ENCODE measurements at regions not wholly inside any gene's neighbourhood (a gene's known extent, or its start where the extent isn't known, plus 50 kb on each side); places are given as distances from the start of the nearest gene placed in this dataset.

GRCh38 chr4:165666836-165667235, 206.2 kb upstream of the TLL1 start:
- Histone ChIP-seq H3K36me3 (replicated peaks) (no peaks in the 10 kb centered on the region), H3K4me1 (no peaks in the 10 kb centered on the region), H3K27me3 (ENCODE audit: low read depth) (0 out of 2 replicates have a peak, but pooled peaks cover 3% of the 10 kb centered on the region), H3K4me3 (no peak overlapping the region), H3K9me3 (no peaks in the 10 kb centered on the region)
- DNase-seq (ENCODE audit: low spot score in 2 of 2) = no peak
- in situ Hi-C loops (cut with MboI; ENCODE audit: low sequenced_read_pairs) = no loop called here

DNA sequence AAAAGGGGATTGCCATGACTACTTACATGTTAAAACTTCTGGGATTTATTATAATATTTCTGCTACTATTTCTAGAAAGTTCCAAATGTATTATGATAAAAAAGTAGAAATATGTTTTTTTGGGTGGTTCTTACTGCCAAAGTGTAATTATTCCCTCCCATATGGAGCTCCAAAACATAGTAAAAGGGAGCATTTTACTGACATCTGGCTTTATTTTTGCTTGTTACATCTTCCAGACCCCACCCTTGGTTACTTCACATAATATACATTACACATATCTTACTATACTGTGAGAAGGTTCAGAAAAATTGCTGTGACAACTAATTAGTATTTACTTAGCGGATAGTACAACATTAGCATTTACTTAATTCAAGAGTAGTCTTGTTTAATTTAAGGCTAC, 205.1 kb upstream of the TLL1 start:
- in situ Hi-C loops (cut with MboI; ENCODE audit: low sequenced_read_pairs) = no loop called here
- DNase-seq (ENCODE audit: low spot score in 2 of 2) = no peak
- Histone ChIP-seq H3K4me3 (no peak overlapping the region), H3K9me3 (no peaks in the 10 kb centered on the region), H3K36me3 (replicated peaks) (no peaks in the 10 kb centered on the region), H3K4me1 (no peaks in the 10 kb centered on the region), H3K27me3 (ENCODE audit: low read depth) (no peaks in the 10 kb centered on the region)

- no peaks in the 10 kb centered on the region for H3K27me3 ChIP-seq (ENCODE audit: low read depth)
- no peaks in the 10 kb centered on the region for H3K36me3 ChIP-seq (replicated peaks)
- H3K4me1 ChIP-seq = no peaks in the 10 kb centered on the region
- no peak overlapping the region for H3K4me3 ChIP-seq
- DNase-seq (ENCODE audit: low spot score in 2 of 2) = no peak
- in situ Hi-C loops (cut with MboI; ENCODE audit: low sequenced_read_pairs) = no loop called here
- H3K9me3 ChIP-seq = no peaks in the 10 kb centered on the region
Observed at GRCh38 chr4:165668694-165669093, 204.3 kb upstream of the TLL1 start.

DNA sequence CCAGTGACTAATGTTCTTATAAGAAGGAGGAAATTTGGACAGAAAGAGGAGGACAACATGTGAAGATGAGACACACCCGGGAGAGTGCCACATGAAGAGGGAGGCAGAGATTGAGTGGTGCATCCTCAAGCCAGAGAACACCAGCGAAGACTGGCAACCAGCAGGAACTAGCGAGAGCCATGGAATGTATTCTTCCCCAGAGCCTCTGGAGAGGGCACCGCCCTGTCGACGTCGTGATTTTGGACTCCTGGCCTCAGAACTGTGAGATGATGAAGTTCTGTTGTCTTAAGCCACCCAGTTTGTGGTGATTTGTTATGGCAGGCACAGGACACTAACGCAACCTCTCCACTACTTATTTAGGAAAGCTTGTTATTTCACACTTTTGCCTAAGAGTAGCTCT, 196.0 kb upstream of the TLL1 start:
- in situ Hi-C loops (cut with MboI; ENCODE audit: low sequenced_read_pairs) = no loop called here

DNA sequence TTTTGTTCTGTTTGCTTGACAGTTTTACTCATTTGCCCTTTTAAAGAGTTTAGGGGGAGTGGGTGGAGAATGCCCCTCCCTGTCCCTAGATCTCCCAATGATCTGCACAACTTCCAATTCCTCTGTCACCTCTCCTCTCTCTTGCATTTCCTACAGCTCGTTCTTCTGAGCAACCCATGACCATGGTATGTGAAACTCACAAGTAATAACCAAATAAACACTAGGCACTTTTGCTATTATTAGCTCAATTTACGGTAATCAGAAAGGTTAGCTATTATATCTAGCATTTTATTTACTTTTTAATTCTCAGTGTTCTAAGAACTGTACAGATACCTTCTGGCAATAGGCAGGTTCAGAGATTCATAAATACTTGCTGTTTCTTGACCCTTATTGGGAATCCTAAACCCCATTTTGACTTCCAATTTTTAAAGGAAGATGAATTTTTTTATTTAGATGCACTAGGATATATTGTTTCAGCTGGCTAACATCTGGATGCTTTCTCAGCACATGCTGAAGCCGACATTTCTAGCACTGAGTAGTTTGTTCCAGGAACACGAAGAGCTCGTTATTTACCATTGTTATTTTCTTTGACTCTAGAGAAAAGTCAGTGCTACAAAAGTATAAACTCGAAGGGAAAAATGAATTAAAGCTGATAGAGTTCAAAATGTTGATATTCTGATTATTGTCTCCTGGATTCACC, 194.7 kb upstream of the TLL1 start:
- in situ Hi-C loops (cut with MboI; ENCODE audit: low sequenced_read_pairs) = no loop called here
- Histone ChIP-seq H3K36me3 (replicated peaks) (no peaks in the 10 kb centered on the region), H3K4me1 (no peaks in the 10 kb centered on the region), H3K4me3 (no peak overlapping the region), H3K27me3 (ENCODE audit: low read depth) (no peaks in the 10 kb centered on the region), H3K9me3 (no peaks in the 10 kb centered on the region)
- no peak for DNase-seq (ENCODE audit: low spot score in 2 of 2)

More for the DNA sequence above, 196.0 kb upstream of the TLL1 start:
- Histone ChIP-seq H3K9me3 (no peaks in the 10 kb centered on the region), H3K27me3 (ENCODE audit: low read depth) (no peaks in the 10 kb centered on the region), H3K36me3 (replicated peaks) (no peaks in the 10 kb centered on the region), H3K4me1 (no peaks in the 10 kb centered on the region), H3K4me3 (no peak overlapping the region)
- no peak for DNase-seq (ENCODE audit: low spot score in 2 of 2)

DNA sequence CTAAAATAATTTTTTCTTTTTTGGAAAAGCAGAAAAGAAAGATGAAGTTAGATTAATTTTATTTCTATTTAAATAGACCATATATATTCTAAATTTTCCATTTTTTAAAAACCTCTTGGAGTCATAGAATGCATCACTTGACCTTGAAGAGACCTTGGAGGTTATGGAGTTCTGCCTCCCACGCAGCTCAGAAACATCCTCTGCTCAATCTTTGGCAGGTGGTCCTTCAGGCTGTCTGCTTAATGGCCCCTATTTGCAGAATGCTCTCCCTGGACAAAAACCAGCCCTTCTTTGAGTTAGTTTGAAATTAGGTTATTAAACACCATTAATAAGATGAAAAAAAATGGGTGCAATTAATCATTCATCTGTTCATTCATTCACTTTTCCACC, 194.1 kb upstream of the TLL1 start:
- Histone ChIP-seq H3K36me3 (replicated peaks) (no peaks in the 10 kb centered on the region), H3K9me3 (no peaks in the 10 kb centered on the region), H3K4me3 (no peak overlapping the region), H3K4me1 (no peaks in the 10 kb centered on the region), H3K27me3 (ENCODE audit: low read depth) (no peaks in the 10 kb centered on the region)
- in situ Hi-C loops (cut with MboI; ENCODE audit: low sequenced_read_pairs) = no loop called here
- DNase-seq (ENCODE audit: low spot score in 2 of 2) = no peak

DNA sequence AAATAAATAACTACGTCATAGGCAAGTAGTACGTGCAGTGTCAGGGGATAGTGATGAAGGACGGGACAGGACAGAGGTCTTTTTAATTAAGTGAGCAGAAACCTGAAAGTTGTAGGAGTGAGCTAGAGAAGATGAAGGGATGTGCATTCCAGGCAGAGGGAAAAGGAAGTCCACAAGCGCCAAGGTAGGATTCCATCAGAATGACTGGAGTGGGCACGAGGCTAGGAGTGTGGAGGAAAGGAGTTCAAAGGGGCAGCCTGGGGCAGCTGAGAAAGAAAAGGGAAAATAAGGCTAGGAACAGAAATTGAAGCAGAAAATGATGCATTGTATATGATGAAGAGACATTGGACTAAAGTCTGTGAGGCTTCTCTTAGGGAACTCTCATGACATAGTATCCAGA, 192.2 kb upstream of the TLL1 start:
- in situ Hi-C loops (cut with MboI; ENCODE audit: low sequenced_read_pairs) = no loop called here
- H3K27me3 ChIP-seq (ENCODE audit: low read depth) = no peaks in the 10 kb centered on the region

DNA sequence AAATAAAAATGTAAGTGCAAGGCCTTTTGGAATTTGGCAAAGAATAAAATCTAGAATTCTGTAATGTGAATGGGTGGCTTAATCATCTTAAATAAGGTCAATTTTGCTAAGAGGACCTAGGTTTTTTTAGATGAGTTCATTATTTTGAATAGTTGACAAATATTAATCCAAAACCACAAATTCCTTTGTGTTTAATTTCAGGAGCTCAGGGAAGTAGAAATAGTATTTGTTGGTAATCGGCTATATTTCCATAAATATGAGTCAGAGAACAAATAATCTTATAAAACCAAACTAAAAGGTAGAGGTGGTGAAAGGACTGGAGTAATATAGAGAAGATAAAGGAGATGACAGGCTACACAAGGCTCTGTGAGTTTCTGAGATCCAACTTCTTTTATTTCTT, 190.4 kb upstream of the TLL1 start:
- H3K4me1 ChIP-seq = no peaks in the 10 kb centered on the region
- H3K36me3 ChIP-seq (replicated peaks) = no peaks in the 10 kb centered on the region
- no peaks in the 10 kb centered on the region for H3K9me3 ChIP-seq
- in situ Hi-C loops (cut with MboI; ENCODE audit: low sequenced_read_pairs) = no loop called here
- no peak for DNase-seq (ENCODE audit: low spot score in 2 of 2)
- no peaks in the 10 kb centered on the region for H3K27me3 ChIP-seq (ENCODE audit: low read depth)
- H3K4me3 ChIP-seq = no peak overlapping the region

More for the DNA sequence above, 192.2 kb upstream of the TLL1 start:
- DNase-seq (ENCODE audit: low spot score in 2 of 2) = no peak
- no peaks in the 10 kb centered on the region for H3K4me1 ChIP-seq
- H3K9me3 ChIP-seq = no peaks in the 10 kb centered on the region
- no peak overlapping the region for H3K4me3 ChIP-seq
- H3K36me3 ChIP-seq (replicated peaks) = no peaks in the 10 kb centered on the region

DNA sequence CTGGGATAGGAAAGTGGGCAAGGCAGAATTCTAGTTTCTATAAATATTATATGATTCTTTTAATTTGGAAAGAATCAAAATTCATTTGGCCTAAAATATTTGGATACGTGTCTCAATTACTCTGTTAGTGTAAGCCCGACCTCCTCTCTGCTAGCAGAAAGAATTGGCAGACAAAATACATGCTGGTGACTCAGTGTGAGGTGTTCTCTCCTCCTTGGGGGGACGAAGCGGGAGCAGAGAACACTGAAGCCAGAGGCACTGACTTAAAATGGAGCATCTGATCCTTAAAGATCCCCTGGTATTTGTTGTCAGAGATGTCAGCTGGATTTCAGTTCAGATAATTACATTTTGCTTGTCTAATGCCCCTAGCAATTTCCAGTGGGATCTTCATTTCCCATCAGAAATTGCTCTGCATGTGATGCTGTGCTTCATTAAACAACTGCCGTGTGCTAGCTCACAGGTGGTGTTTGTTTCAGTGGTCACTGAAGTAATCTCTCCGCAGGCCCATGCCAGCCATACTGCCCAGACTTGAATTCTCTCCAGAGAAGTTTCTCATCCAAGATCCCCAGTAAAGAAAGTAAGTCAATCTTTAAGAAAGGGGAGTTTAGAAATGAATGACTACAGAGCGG, 188.7 kb upstream of the TLL1 start:
- in situ Hi-C loops (cut with MboI; ENCODE audit: low sequenced_read_pairs) = no loop called here
- DNase-seq (ENCODE audit: low spot score in 2 of 2) = no peak
- no peaks in the 10 kb centered on the region for H3K9me3 ChIP-seq

GRCh38 chr4:165686756-165687155, 186.3 kb upstream of the TLL1 start:
- H3K27me3 ChIP-seq (ENCODE audit: low read depth) = no peaks in the 10 kb centered on the region
- no peaks in the 10 kb centered on the region for H3K9me3 ChIP-seq
- H3K36me3 ChIP-seq (replicated peaks) = no peaks in the 10 kb centered on the region
- no peak overlapping the region for H3K4me3 ChIP-seq
- no peaks in the 10 kb centered on the region for H3K4me1 ChIP-seq
- DNase-seq (ENCODE audit: low spot score in 2 of 2) = no peak
- in situ Hi-C loops (cut with MboI; ENCODE audit: low sequenced_read_pairs) = no loop called here

More for the DNA sequence above, 188.7 kb upstream of the TLL1 start:
- Histone ChIP-seq H3K36me3 (replicated peaks) (no peaks in the 10 kb centered on the region), H3K4me3 (no peak overlapping the region), H3K4me1 (no peaks in the 10 kb centered on the region), H3K27me3 (ENCODE audit: low read depth) (no peaks in the 10 kb centered on the region)

DNA sequence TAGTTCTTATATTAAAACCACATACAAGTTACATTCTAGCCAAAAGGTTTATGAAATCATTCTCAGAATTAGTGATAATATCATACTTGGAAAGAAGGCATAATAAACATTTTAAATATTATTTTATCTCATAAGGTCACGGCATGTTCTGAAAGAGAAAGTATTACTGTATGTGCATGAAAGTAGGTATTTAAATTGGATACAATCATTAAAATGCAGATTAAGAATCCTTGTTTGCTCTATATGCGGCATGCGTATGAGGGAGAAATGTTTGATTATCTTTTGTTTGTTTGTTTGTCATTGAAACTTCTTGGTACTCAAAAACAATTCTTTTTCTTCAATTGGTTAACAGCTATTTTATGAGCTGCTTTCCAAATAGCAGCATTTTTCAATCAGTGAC, 183.9 kb upstream of the TLL1 start:
- H3K27me3 ChIP-seq (ENCODE audit: low read depth) = no peaks in the 10 kb centered on the region
- in situ Hi-C loops (cut with MboI; ENCODE audit: low sequenced_read_pairs) = no loop called here
- H3K4me1 ChIP-seq = no peaks in the 10 kb centered on the region
- DNase-seq (ENCODE audit: low spot score in 2 of 2) = no peak
- no peaks in the 10 kb centered on the region for H3K9me3 ChIP-seq
- H3K4me3 ChIP-seq = no peak overlapping the region
- H3K36me3 ChIP-seq (replicated peaks) = no peaks in the 10 kb centered on the region

DNA sequence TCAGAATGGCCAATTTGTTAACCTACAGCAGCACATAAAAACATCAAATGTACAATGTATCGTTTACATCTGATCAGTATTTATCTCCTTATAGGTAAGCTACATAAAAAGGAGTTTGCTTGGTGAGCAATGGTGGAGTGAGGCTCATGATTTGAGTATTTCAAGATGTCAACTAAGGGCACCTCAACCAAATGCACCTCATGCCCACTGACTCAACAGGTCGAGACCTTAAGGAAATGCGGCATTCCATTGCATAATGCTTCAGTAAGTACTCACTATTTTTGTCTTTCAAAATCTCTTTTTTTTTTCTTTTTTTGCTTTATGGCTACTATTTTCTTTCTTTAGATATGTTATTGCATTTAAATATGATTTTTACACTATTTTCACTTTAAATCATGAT, 181.0 kb upstream of the TLL1 start:
- Histone ChIP-seq H3K36me3 (replicated peaks) (no peaks in the 10 kb centered on the region), H3K9me3 (no peaks in the 10 kb centered on the region), H3K4me1 (no peaks in the 10 kb centered on the region), H3K4me3 (no peak overlapping the region), H3K27me3 (ENCODE audit: low read depth) (no peaks in the 10 kb centered on the region)
- in situ Hi-C loops (cut with MboI; ENCODE audit: low sequenced_read_pairs) = no loop called here
- DNase-seq (ENCODE audit: low spot score in 2 of 2) = no peak

- Histone ChIP-seq H3K27me3 (ENCODE audit: low read depth) (no peaks in the 10 kb centered on the region), H3K4me1 (no peaks in the 10 kb centered on the region), H3K9me3 (no peaks in the 10 kb centered on the region), H3K36me3 (replicated peaks) (no peaks in the 10 kb centered on the region), H3K4me3 (no peak overlapping the region)
- no peak for DNase-seq (ENCODE audit: low spot score in 2 of 2)
- in situ Hi-C loops (cut with MboI; ENCODE audit: low sequenced_read_pairs) = no loop called here
Observed at GRCh38 chr4:165698272-165698671, 174.8 kb upstream of the TLL1 start.

- no peak for DNase-seq (ENCODE audit: low spot score in 2 of 2)
- in situ Hi-C loops (cut with MboI; ENCODE audit: low sequenced_read_pairs) = no loop called here
Observed at GRCh38 chr4:165699055-165699454, 174.0 kb upstream of the TLL1 start.

GRCh38 chr4:165700855-165701254, 172.2 kb upstream of the TLL1 start:
- H3K27me3 ChIP-seq (ENCODE audit: low read depth) = no peaks in the 10 kb centered on the region
- peak in 1 of 2 experiments; percentile 12 for DNase-seq (ENCODE audit: low spot score in 2 of 2)

More at GRCh38 chr4:165699055-165699454, 174.0 kb upstream of the TLL1 start:
- Histone ChIP-seq H3K4me1 (no peaks in the 10 kb centered on the region), H3K4me3 (no peak overlapping the region), H3K36me3 (replicated peaks) (no peaks in the 10 kb centered on the region), H3K27me3 (ENCODE audit: low read depth) (no peaks in the 10 kb centered on the region), H3K9me3 (no peaks in the 10 kb centered on the region)

More at GRCh38 chr4:165700855-165701254, 172.2 kb upstream of the TLL1 start:
- no peaks in the 10 kb centered on the region for H3K36me3 ChIP-seq (replicated peaks)
- H3K4me3 ChIP-seq = no peak overlapping the region
- no peaks in the 10 kb centered on the region for H3K9me3 ChIP-seq
- in situ Hi-C loops (cut with MboI; ENCODE audit: low sequenced_read_pairs) = no loop called here
- H3K4me1 ChIP-seq = no peaks in the 10 kb centered on the region
